ENCODE measurements at regions not wholly inside any gene's neighbourhood (a gene's known extent, or its start where the extent isn't known, plus 50 kb on each side); places are given as distances from the start of the nearest gene placed in this dataset.

- Mint-ChIP-seq H3K27ac (no peak overlapping the region), H3K27me3 (ENCODE audit: insufficient read depth, low read depth) (peaks cover 6% of the 10 kb centered on the region), H3K36me3 (no peaks in the 10 kb centered on the region), H3K9me3 (no peaks in the 10 kb centered on the region), H3K4me1 (peaks cover 5% of the 10 kb centered on the region), H3K4me3 (no peak overlapping the region)
- H3K9me3 ChIP-seq (ENCODE audit: low read depth): no peaks in the 10 kb centered on the region
- no peaks in the 10 kb centered on the region for H3K36me3 ChIP-seq
- no peaks in the 10 kb centered on the region for H4K20me1 ChIP-seq (ENCODE audit: low read depth)
- H3K27ac ChIP-seq: no peak overlapping the region
- no peak overlapping the region for H2AFZ ChIP-seq (replicated peaks)
- no peak overlapping the region for H3K4me2 ChIP-seq
- H3K9ac ChIP-seq: no peak overlapping the region
- no peaks in the 10 kb centered on the region for H3K79me2 ChIP-seq (ENCODE audit: low read depth)
- DNase-seq (ENCODE audit: low spot score): no peak
- no peak for TF ChIP-seq EZH2 (IDR thresholded peaks at IDR 0.05)
- no peak for TF ChIP-seq CTCF (IDR thresholded peaks at IDR 0.05)
- no peak for TF ChIP-seq EZH2phosphoT487 (IDR thresholded peaks at IDR 0.05)
- no peaks in the 10 kb centered on the region for H3F3A ChIP-seq (ENCODE audit: low read depth)
- H3K27me3 ChIP-seq: no peaks in the 10 kb centered on the region
- no peak overlapping the region for H3K4me3 ChIP-seq
- no peaks in the 10 kb centered on the region for H3K4me1 ChIP-seq
These were observed 185.3 kb upstream of the ISX start for GRCh38 chr22:34880662-34881061.

GRCh38 chr22:34881453-34881852 lies 184.5 kb upstream of the ISX start:
- Mint-ChIP-seq H3K9me3 (no peaks in the 10 kb centered on the region), H3K4me3 (no peak overlapping the region), H3K27ac (no peak overlapping the region), H3K4me1 (peaks cover 5% of the 10 kb centered on the region), H3K27me3 (ENCODE audit: insufficient read depth, low read depth) (peaks cover 6% of the 10 kb centered on the region), H3K36me3 (no peaks in the 10 kb centered on the region)
- Histone ChIP-seq H3K4me1 (no peaks in the 10 kb centered on the region), H3K79me2 (ENCODE audit: low read depth) (no peaks in the 10 kb centered on the region), H3K27me3 (no peaks in the 10 kb centered on the region), H3K27ac (no peak overlapping the region), H3K9me3 (ENCODE audit: low read depth) (no peaks in the 10 kb centered on the region), H3K4me2 (no peak overlapping the region), H2AFZ (replicated peaks) (no peak overlapping the region), H3K9ac (no peak overlapping the region), H3F3A (ENCODE audit: low read depth) (no peaks in the 10 kb centered on the region), H3K4me3 (no peak overlapping the region), H4K20me1 (ENCODE audit: low read depth) (no peaks in the 10 kb centered on the region), H3K36me3 (no peaks in the 10 kb centered on the region)
- no peak for DNase-seq (ENCODE audit: low spot score)
- TF ChIP-seq CTCF (IDR thresholded peaks at IDR 0.05): no peak
- TF ChIP-seq EZH2 (IDR thresholded peaks at IDR 0.05): no peak
- no peak for TF ChIP-seq EZH2phosphoT487 (IDR thresholded peaks at IDR 0.05)

- no peaks in the 10 kb centered on the region for H3K36me3 Mint-ChIP-seq
- H3K4me1 ChIP-seq: no peaks in the 10 kb centered on the region
- H3K4me2 ChIP-seq: no peak overlapping the region
- no peak for TF ChIP-seq EZH2 (IDR thresholded peaks at IDR 0.05)
- TF ChIP-seq EZH2phosphoT487 (IDR thresholded peaks at IDR 0.05): no peak
- no peak for TF ChIP-seq CTCF (IDR thresholded peaks at IDR 0.05)
- H2AFZ ChIP-seq (replicated peaks): no peak overlapping the region
- peaks cover 5% of the 10 kb centered on the region for H3K4me1 Mint-ChIP-seq
- H3K27ac Mint-ChIP-seq: no peak overlapping the region
- no peak for DNase-seq (ENCODE audit: low spot score)
- no peaks in the 10 kb centered on the region for H4K20me1 ChIP-seq (ENCODE audit: low read depth)
- peaks cover 7% of the 10 kb centered on the region for H3K27me3 Mint-ChIP-seq (ENCODE audit: insufficient read depth, low read depth)
- no peak overlapping the region for H3K4me3 Mint-ChIP-seq
- H3K9me3 ChIP-seq (ENCODE audit: low read depth): no peaks in the 10 kb centered on the region
- peaks cover 14% of the 10 kb centered on the region for H3K9me3 Mint-ChIP-seq
- H3F3A ChIP-seq (ENCODE audit: low read depth): no peaks in the 10 kb centered on the region
- H3K79me2 ChIP-seq (ENCODE audit: low read depth): no peaks in the 10 kb centered on the region
- H3K27ac ChIP-seq: no peak overlapping the region
- H3K4me3 ChIP-seq: no peak overlapping the region
- no peaks in the 10 kb centered on the region for H3K27me3 ChIP-seq
- no peaks in the 10 kb centered on the region for H3K36me3 ChIP-seq
- H3K9ac ChIP-seq: no peak overlapping the region
These were observed 180.1 kb upstream of the ISX start for GRCh38 chr22:34885852-34886251.
